Fibroblast of skin of left quadriceps (primary cell): ENCODE measurements at regions not wholly inside any gene's neighbourhood (a gene's known extent, or its start where the extent isn't known, plus 50 kb on each side); places are given as distances from the start of the nearest gene placed in this dataset.

Source experiments
- DNase-seq, 2 experiments: peaks; one replicate each; pipeline ENCODE4 v3.0.0-alpha.2; 2013; ENCODE audit warnings: low read depth in 2 of 2

- no peak for DNase-seq
Observed at GRCh38 chr6:113340371-113340770, 516.8 kb upstream of the MARCKS start.

- no peak for DNase-seq
Observed at GRCh38 chr6:113343940-113344339, 513.2 kb upstream of the MARCKS start.

- DNase-seq, result no peak
Observed at GRCh38 chr6:113344969-113345368, 512.2 kb upstream of the MARCKS start.

GRCh38 chr6:113347436-113347835 is 509.7 kb upstream of the MARCKS start:
- no peak for DNase-seq

GRCh38 chr6:113350461-113350860 is 506.7 kb upstream of the MARCKS start:
- DNase-seq, result no peak

- DNase-seq, result peak; percentile 96 to 97
Observed at GRCh38 chr6:113351173-113351834, 505.8 kb upstream of the MARCKS start.

- DNase-seq, result peak; percentile 75 to 76
Observed at GRCh38 chr6:113352029-113352801, 504.9 kb upstream of the MARCKS start.

- DNase-seq, result no peak
Observed at GRCh38 chr6:113352831-113353230, 504.3 kb upstream of the MARCKS start.

- DNase-seq, result no peak
Observed at GRCh38 chr6:113353392-113353791, 503.8 kb upstream of the MARCKS start.

- no peak for DNase-seq
Observed at GRCh38 chr6:113354204-113354895, 502.8 kb upstream of the MARCKS start.

- DNase-seq, result no peak
Observed at GRCh38 chr6:113356139-113356538, 501.0 kb upstream of the MARCKS start.

GRCh38 chr6:113357041-113357440 is 500.1 kb upstream of the MARCKS start:
- no peak for DNase-seq

- DNase-seq, result no peak
Observed at GRCh38 chr6:113358063-113358583, 499.0 kb upstream of the MARCKS start.

GRCh38 chr6:113359155-113360140 is 497.7 kb upstream of the MARCKS start:
- DNase-seq, result peak in 1 of 2 experiments; percentile 56

- DNase-seq, result peak in 1 of 2 experiments; percentile 65
Observed at GRCh38 chr6:113361014-113361645, 496.0 kb upstream of the MARCKS start.

- no peak for DNase-seq
Observed at GRCh38 chr6:113362301-113363047, 494.7 kb upstream of the MARCKS start.

GRCh38 chr6:113363048-113363798 is 493.9 kb upstream of the MARCKS start:
- no peak for DNase-seq

- peak in 1 of 2 experiments; percentile 52 for DNase-seq
Observed at GRCh38 chr6:113363866-113364265, 493.3 kb upstream of the MARCKS start.

- DNase-seq, result no peak
Observed at GRCh38 chr6:113364766-113365165, 492.4 kb upstream of the MARCKS start.
